HepG2 (cell line): ENCODE measurements at regions not wholly inside any gene's neighbourhood (a gene's known extent, or its start where the extent isn't known, plus 50 kb on each side); places are given as distances from the start of the nearest gene placed in this dataset.

Experiments
- ATAC-seq: fragments of 200-7000 bp; cut with Tn5 transposase; 3 replicates; pipeline ENCODE4 v1.9.1; 2020; ENCODE audit warnings: mild to moderate bottlenecking, moderate library complexity
- BruUV-seq: library from RNA; stranded (reverse); fragments of 400-500 nt; replicated peaks from 2 replicates; lab custom pipeline; 2021; lab: Mats Ljungman, UMichigan
- CTCF ChIA-PET: fragments of 300-600 bp; formaldehyde crosslinking; extraction: SDS; loops from one replicate; lab custom pipeline; 2021; ENCODE audit warnings: low total read pairs, inconsistent platforms, low intra/inter-chr PET ratio; lab: Yijun Ruan, JAX
- POLR2A ChIA-PET: fragments of 350-600 bp; sonication (Branson Sonifier 250); formaldehyde crosslinking; loops from one replicate; lab custom pipeline; 2020; ENCODE audit warnings: antibody characterized with exemption, inconsistent platforms; lab: Yijun Ruan, JAX
- DNase-seq: peaks from one replicate; pipeline ENCODE4 v3.0.0-alpha.2; 2015; ENCODE audit warnings: low spot score
- FAIRE-seq: peaks from 3 replicates; lab custom pipeline; 2011; peaks lifted over from hg19 to GRCh38; lab: Jason Lieb, UNC
- H2AFZ ChIP-seq: one replicate; pipeline ENCODE4 v1.6.1; 2011; ENCODE audit warnings: low read length, inconsistent platforms
- H3K27ac ChIP-seq: fragments of 300-600 bp; 3 replicates; pipeline ENCODE4 v1.8.0; 2011; ENCODE audit warnings: mixed run types, mild to moderate bottlenecking, mixed read lengths, low read length, inconsistent platforms; ENCODE audit not compliant: insufficient read depth; ENCODE audit errors: extremely low read length
- H3K27me3 ChIP-seq, 2 experiments: fragments of 200-600 bp in 1 of 2; 2 replicates in 1 of 2; 3 replicates in 1 of 2; pipeline versions ENCODE4 v1.6.0 to v1.8.0; 2011; ENCODE audit warnings: low read length in 2 of 2, mild to moderate bottlenecking in 2 of 2, moderate library complexity in 2 of 2, inconsistent platforms in 1 of 2; ENCODE audit not compliant: insufficient read depth in 2 of 2, control insufficient read depth in 1 of 2
- H3K36me3 ChIP-seq, 2 experiments: fragments of 200-600 bp in 1 of 2; replicated peaks in 1 of 2; 2 replicates in 1 of 2; 3 replicates in 1 of 2; pipeline versions ENCODE4 v1.5.1 to v1.8.0; 2011; ENCODE audit warnings: low read length in 2 of 2, inconsistent platforms in 1 of 2; ENCODE audit not compliant: insufficient read depth in 2 of 2, control insufficient read depth in 1 of 2
- H3K4me1 ChIP-seq: 2 replicates; pipeline ENCODE4 v1.5.1; 2012; ENCODE audit warnings: low read length, inconsistent platforms; ENCODE audit not compliant: insufficient read depth
- H3K4me2 ChIP-seq: 2 replicates; pipeline ENCODE4 v1.6.0; 2011; ENCODE audit warnings: low read depth, low read length, inconsistent platforms
- H3K4me3 ChIP-seq, 3 experiments: fragments of 200-600 bp in 1 of 3; sonication (generic), shearing (Covaris generic) in 1 of 3; replicated peaks in 1 of 3; 2 replicates each; pipeline ENCODE4 v1.5.1; 2011 to 2016; ENCODE audit warnings: low read length in 3 of 3, inconsistent platforms in 2 of 3, low read depth in 2 of 3, mild to moderate bottlenecking in 2 of 3, control low read depth in 1 of 3, mixed read lengths in 1 of 3; ENCODE audit not compliant: insufficient read depth in 1 of 3
- H3K79me2 ChIP-seq: one replicate; pipeline ENCODE4 v1.6.1; 2011; ENCODE audit warnings: low read length, inconsistent platforms; ENCODE audit not compliant: insufficient read depth
- H3K9ac ChIP-seq: 2 replicates; pipeline ENCODE4 v1.6.0; 2011; ENCODE audit warnings: mild to moderate bottlenecking, low read depth, low read length, inconsistent platforms; ENCODE audit not compliant: insufficient read depth
- H3K9me3 ChIP-seq: 2 replicates; pipeline ENCODE4 v1.5.1; 2012; ENCODE audit warnings: mild to moderate bottlenecking, low read length
- H4K20me1 ChIP-seq: 2 replicates; pipeline ENCODE4 v1.6.0; 2011; ENCODE audit warnings: inconsistent platforms, mild to moderate bottlenecking, low read length, moderate library complexity; ENCODE audit not compliant: insufficient read depth
- FOXM1 ChIP-seq: sonication (generic); formaldehyde crosslinking; IDR thresholded peaks from 2 replicates; pipeline ENCODE4 v1.5.0; 2020; ENCODE audit warnings: missing genetic modification reagents
- GATA4 ChIP-seq: sonication (generic); IDR thresholded peaks from 2 replicates; pipeline ENCODE4 v1.6.1; 2016; ENCODE audit warnings: antibody characterized with exemption, low read depth, borderline replicate concordance
- MYNN ChIP-seq: sonication (generic); formaldehyde crosslinking; IDR thresholded peaks from 2 replicates; pipeline ENCODE4 v1.4.0; 2020; ENCODE audit warnings: mild to moderate bottlenecking, low read depth, missing genetic modification reagents
- SUZ12 ChIP-seq: fragments of 150-350 bp; IDR thresholded peaks from 2 replicates; pipeline ENCODE4 v1.6.1; 2014; ENCODE audit warnings: low read depth, low read length
- TEAD3 ChIP-seq: optimal IDR thresholded peaks from 2 replicates; pipeline ENCODE3; 2016; ENCODE audit warnings: borderline replicate concordance
- TFDP1 ChIP-seq: IDR thresholded peaks from 2 replicates; pipeline ENCODE4 v1.6.1; 2016; ENCODE audit warnings: missing compliant biosample characterization, missing genetic modification reagents, borderline replicate concordance
- UBTF ChIP-seq: sonication (generic); formaldehyde crosslinking; IDR thresholded peaks from 2 replicates; pipeline ENCODE4 v1.4.0; 2020; ENCODE audit warnings: mild to moderate bottlenecking, missing genetic modification reagents
- ZNF17 ChIP-seq: sonication (generic); formaldehyde crosslinking; IDR thresholded peaks from 2 replicates; pipeline ENCODE4 v1.5.0; 2020; ENCODE audit warnings: mild to moderate bottlenecking, missing genetic modification reagents
- ZNF3 ChIP-seq: IDR thresholded peaks from 2 replicates; pipeline ENCODE4 v1.7.0; 2017; ENCODE audit warnings: inconsistent platforms
- ZNF605 ChIP-seq: sonication (generic); formaldehyde crosslinking; IDR thresholded peaks from 2 replicates; pipeline ENCODE4 v1.8.0; 2022; ENCODE audit warnings: mild to moderate bottlenecking, missing genetic modification reagents
- ZNF75D ChIP-seq: sonication (generic); formaldehyde crosslinking; IDR thresholded peaks from 2 replicates; pipeline ENCODE4 v1.8.1; 2023; ENCODE audit warnings: missing genetic modification reagents, mild to moderate bottlenecking, borderline replicate concordance
- ZNF790 ChIP-seq: sonication (generic); formaldehyde crosslinking; IDR thresholded peaks from 2 replicates; pipeline ENCODE4 v1.8.0; 2022; ENCODE audit warnings: missing genetic modification reagents, mild to moderate bottlenecking, borderline replicate concordance
- WGBS: methylation state at CpG from one replicate; pipeline ENCODE4 v1.1.6; 2017; ENCODE audit warnings: low lambda C conversion rate; 5-methylcytosine and 5-hydroxymethylcytosine counted together
- in situ Hi-C: cut with HindIII; loops from 2 replicates; pipeline ENCODE4 v1.10.0; 2017; ENCODE audit warnings: low pct_unique_long_range_greater_than_20kb; ENCODE audit not compliant: extremely low pct_ligation_motif_present
- intact Hi-C: fragments of 100-400 bp; cut with micrococcal nuclease; formaldehyde crosslinking; loops from one replicate; pipeline ENCODE4 v1.10.0; 2022; ENCODE audit not compliant: unreplicated experiment
- TF ChIP-seq, protein P1 (sequence below): IDR thresholded peaks from 2 replicates; pipeline ENCODE4 v1.6.1; 2018; ENCODE audit warnings: missing genetic modification reagents, mild to moderate bottlenecking, missing compliant biosample characterization
- TF ChIP-seq, protein P2 (sequence below): conservative IDR thresholded peaks from 2 replicates; pipeline ENCODE4 v1.6.1; 2018; ENCODE audit warnings: missing genetic modification reagents
- TF ChIP-seq, protein P3 (sequence below): sonication (generic); formaldehyde crosslinking; IDR thresholded peaks from 2 replicates; pipeline ENCODE4 v1.4.0; 2020; ENCODE audit warnings: mild to moderate bottlenecking, missing genetic modification reagents

GRCh38 chr14:80325112-80325511 is 113.8 kb upstream of the DIO2 start (continued):
- no peak for TF ChIP-seq UBTF (CRISPR knock-in tag)

- Histone ChIP-seq H4K20me1 (no peaks in the 10 kb centered on the region), H3K79me2 (no peaks in the 10 kb centered on the region), H3K9me3 (no peaks in the 10 kb centered on the region), H2AFZ (no peak overlapping the region), H3K9ac (no peak overlapping the region), H3K27me3 (no peaks in the 10 kb centered on the region), H3K27ac (no peak overlapping the region), H3K36me3 (no peaks in the 10 kb centered on the region), H3K4me2 (no peak overlapping the region), H3K4me1 (no peaks in the 10 kb centered on the region), H3K4me3 (no peak overlapping the region)
- in situ Hi-C loops = no loop called here
- intact Hi-C loops = no loop called here
- FAIRE-seq (no peak), DNase-seq (no peak), ATAC-seq (no peak)
- BruUV-seq = no TSS peak
- TF ChIP-seq, protein P1, sequence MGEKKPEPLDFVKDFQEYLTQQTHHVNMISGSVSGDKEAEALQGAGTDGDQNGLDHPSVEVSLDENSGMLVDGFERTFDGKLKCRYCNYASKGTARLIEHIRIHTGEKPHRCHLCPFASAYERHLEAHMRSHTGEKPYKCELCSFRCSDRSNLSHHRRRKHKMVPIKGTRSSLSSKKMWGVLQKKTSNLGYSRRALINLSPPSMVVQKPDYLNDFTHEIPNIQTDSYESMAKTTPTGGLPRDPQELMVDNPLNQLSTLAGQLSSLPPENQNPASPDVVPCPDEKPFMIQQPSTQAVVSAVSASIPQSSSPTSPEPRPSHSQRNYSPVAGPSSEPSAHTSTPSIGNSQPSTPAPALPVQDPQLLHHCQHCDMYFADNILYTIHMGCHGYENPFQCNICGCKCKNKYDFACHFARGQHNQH = no peak
- TF ChIP-seq TFDP1 (CRISPR knock-in tag) (no peak), ZNF3 (no peak), SUZ12 (no peak), ZNF790 (CRISPR knock-in tag) (no peak), TEAD3 (CRISPR knock-in tag) (no peak), MYNN (CRISPR knock-in tag) (no peak), ZNF605 (CRISPR knock-in tag) (no peak), GATA4 (no peak), FOXM1 (CRISPR knock-in tag) (no peak), ZNF75D (CRISPR knock-in tag) (no peak), ZNF17 (CRISPR knock-in tag) (no peak)
- TF ChIP-seq, protein P2, sequence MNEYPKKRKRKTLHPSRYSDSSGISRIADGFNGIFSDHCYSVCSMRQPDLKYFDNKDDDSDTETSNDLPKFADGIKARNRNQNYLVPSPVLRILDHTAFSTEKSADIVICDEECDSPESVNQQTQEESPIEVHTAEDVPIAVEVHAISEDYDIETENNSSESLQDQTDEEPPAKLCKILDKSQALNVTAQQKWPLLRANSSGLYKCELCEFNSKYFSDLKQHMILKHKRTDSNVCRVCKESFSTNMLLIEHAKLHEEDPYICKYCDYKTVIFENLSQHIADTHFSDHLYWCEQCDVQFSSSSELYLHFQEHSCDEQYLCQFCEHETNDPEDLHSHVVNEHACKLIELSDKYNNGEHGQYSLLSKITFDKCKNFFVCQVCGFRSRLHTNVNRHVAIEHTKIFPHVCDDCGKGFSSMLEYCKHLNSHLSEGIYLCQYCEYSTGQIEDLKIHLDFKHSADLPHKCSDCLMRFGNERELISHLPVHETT (CRISPR knock-in tag) = no peak
- TF ChIP-seq, protein P3, sequence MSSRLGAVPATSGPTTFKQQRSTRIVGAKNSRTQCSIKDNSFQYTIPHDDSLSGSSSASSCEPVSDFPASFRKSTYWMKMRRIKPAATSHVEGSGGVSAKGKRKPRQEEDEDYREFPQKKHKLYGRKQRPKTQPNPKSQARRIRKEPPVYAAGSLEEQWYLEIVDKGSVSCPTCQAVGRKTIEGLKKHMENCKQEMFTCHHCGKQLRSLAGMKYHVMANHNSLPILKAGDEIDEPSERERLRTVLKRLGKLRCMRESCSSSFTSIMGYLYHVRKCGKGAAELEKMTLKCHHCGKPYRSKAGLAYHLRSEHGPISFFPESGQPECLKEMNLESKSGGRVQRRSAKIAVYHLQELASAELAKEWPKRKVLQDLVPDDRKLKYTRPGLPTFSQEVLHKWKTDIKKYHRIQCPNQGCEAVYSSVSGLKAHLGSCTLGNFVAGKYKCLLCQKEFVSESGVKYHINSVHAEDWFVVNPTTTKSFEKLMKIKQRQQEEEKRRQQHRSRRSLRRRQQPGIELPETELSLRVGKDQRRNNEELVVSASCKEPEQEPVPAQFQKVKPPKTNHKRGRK (CRISPR knock-in tag) = no peak
- ChIA-PET POLR2A (no interaction called here), CTCF (no interaction called here)
- under 1% methylated on average over 3 of the region's 3 CpGs for WGBS
These were observed 113.3 kb upstream of the DIO2 start for GRCh38 chr14:80324649-80325048.
